MCF 10A (cell line): ENCODE measurements at regions not wholly inside any gene's neighbourhood (a gene's known extent, or its start where the extent isn't known, plus 50 kb on each side); places are given as distances from the start of the nearest gene placed in this dataset.

Experiments
- BruUV-seq: library from RNA; stranded (reverse); fragments of 400-500 nt; replicated peaks from 2 replicates; lab custom pipeline; 2021; lab: Mats Ljungman, UMichigan
- CTCF ChIA-PET: fragments of 300-600 bp; sonication (Branson Sonifier 250); formaldehyde crosslinking; extraction: SDS; loops from one replicate; lab custom pipeline; 2021; ENCODE audit warnings: antibody characterized with exemption, inconsistent platforms; lab: Yijun Ruan, JAX
- POLR2A ChIA-PET: fragments of 300-600, 350-650 bp; sonication (Branson Sonifier 250); formaldehyde crosslinking; extraction: SDS; loops from one replicate; lab custom pipeline; 2020; ENCODE audit warnings: antibody characterized with exemption, inconsistent platforms; lab: Yijun Ruan, JAX
- DNase-seq: peaks from one replicate; pipeline ENCODE4 v3.0.0-alpha.2; 2018; ENCODE audit not compliant: unreplicated experiment
- H3K27ac Mint-ChIP-seq: one replicate; pipeline ENCODE4 v1.8.0; 2022; ENCODE audit warnings: mild to moderate bottlenecking, low read depth, mixed read lengths; ENCODE audit not compliant: unreplicated experiment
- H3K27me3 Mint-ChIP-seq: one replicate; pipeline ENCODE4 v1.8.0; 2022; ENCODE audit warnings: mixed read lengths; ENCODE audit not compliant: insufficient read depth, unreplicated experiment
- H3K36me3 Mint-ChIP-seq: one replicate; pipeline ENCODE4 v1.8.0; 2022; ENCODE audit warnings: mild to moderate bottlenecking, moderate library complexity, mixed read lengths; ENCODE audit not compliant: insufficient read depth, unreplicated experiment
- H3K4me1 Mint-ChIP-seq: one replicate; pipeline ENCODE4 v1.8.0; 2022; ENCODE audit warnings: mixed read lengths; ENCODE audit not compliant: insufficient read depth, unreplicated experiment
- H3K4me3 Mint-ChIP-seq: one replicate; pipeline ENCODE4 v1.8.0; 2022; ENCODE audit warnings: mild to moderate bottlenecking, moderate library complexity, mixed read lengths; ENCODE audit not compliant: unreplicated experiment
- H3K9me3 Mint-ChIP-seq: one replicate; pipeline ENCODE4 v1.8.0; 2022; ENCODE audit warnings: mixed read lengths; ENCODE audit not compliant: unreplicated experiment
- CTCF ChIP-seq: fragments of 200-600 bp; IDR thresholded peaks from one replicate; pipeline ENCODE4 v1.8.0; 2022; ENCODE audit warnings: antibody characterized with exemption, mild to moderate bottlenecking; ENCODE audit not compliant: unreplicated experiment
- intact Hi-C: fragments of 100-400 bp; cut with micrococcal nuclease; formaldehyde crosslinking; loops from 2 replicates; pipeline ENCODE4 v1.14.1; 2022

GRCh38 chr4:13262816-13263215 is 221.3 kb downstream of the RAB28 start:
- ChIA-PET CTCF (interaction anchor here (0.6 kb wide), 1 partner anchor 290 kb away, joined by 3 read pairs; no protein-coding TSS in a partner anchor), POLR2A (interaction anchor here (0.6 kb wide), 1 partner anchor 86 kb away, joined by 3 read pairs; no protein-coding TSS in a partner anchor)
- intact Hi-C loops = no loop called here
- no peak overlapping the region for H3K4me3 Mint-ChIP-seq
- no peaks in the 10 kb centered on the region for H3K4me1 Mint-ChIP-seq
- no peaks in the 10 kb centered on the region for H3K27me3 Mint-ChIP-seq
- TF ChIP-seq CTCF = no peak
- H3K36me3 Mint-ChIP-seq = no peaks in the 10 kb centered on the region
- H3K9me3 Mint-ChIP-seq = no peaks in the 10 kb centered on the region
- no peak overlapping the region for H3K27ac Mint-ChIP-seq
- BruUV-seq = no TSS peak
- no peak for DNase-seq

GRCh38 chr4:13261486-13262257 is 222.5 kb downstream of the RAB28 start:
- intact Hi-C loops = no loop called here
- DNase-seq = no peak
- Mint-ChIP-seq H3K9me3 (no peaks in the 10 kb centered on the region), H3K27ac (no peak overlapping the region), H3K36me3 (no peaks in the 10 kb centered on the region), H3K27me3 (no peaks in the 10 kb centered on the region), H3K4me3 (no peak overlapping the region), H3K4me1 (no peaks in the 10 kb centered on the region)
- no peak for TF ChIP-seq CTCF
- POLR2A ChIA-PET = no interaction called here
- CTCF ChIA-PET = interaction anchor here (0.6 kb wide), 1 partner anchor 13 kb away, joined by 3 read pairs; no protein-coding TSS in a partner anchor
- no TSS peak for BruUV-seq

GRCh38 chr4:13260513-13260912 is 223.6 kb downstream of the RAB28 start:
- no TSS peak for BruUV-seq
- no peaks in the 10 kb centered on the region for H3K9me3 Mint-ChIP-seq
- CTCF ChIA-PET = no interaction called here

GRCh38 chr4:13250263-13250662 is 233.9 kb downstream of the RAB28 start:
- CTCF ChIA-PET = no interaction called here
- peaks cover 18% of the 10 kb centered on the region for H3K9me3 Mint-ChIP-seq

More at GRCh38 chr4:13260513-13260912, 223.6 kb downstream of the RAB28 start:
- POLR2A ChIA-PET = no interaction called here
- no peak overlapping the region for H3K27ac Mint-ChIP-seq
- no peaks in the 10 kb centered on the region for H3K27me3 Mint-ChIP-seq
- no peak for TF ChIP-seq CTCF
- no peak overlapping the region for H3K4me3 Mint-ChIP-seq
- no peak for DNase-seq
- intact Hi-C loops = no loop called here
- H3K36me3 Mint-ChIP-seq = no peaks in the 10 kb centered on the region
- H3K4me1 Mint-ChIP-seq = no peaks in the 10 kb centered on the region

More at GRCh38 chr4:13250263-13250662, 233.9 kb downstream of the RAB28 start:
- Mint-ChIP-seq H3K27ac (no peak overlapping the region), H3K4me3 (no peak overlapping the region), H3K4me1 (no peaks in the 10 kb centered on the region), H3K27me3 (no peaks in the 10 kb centered on the region), H3K36me3 (peaks cover 6% of the 10 kb centered on the region)
- no TSS peak for BruUV-seq
- POLR2A ChIA-PET = no interaction called here
- no peak for TF ChIP-seq CTCF
- no peak for DNase-seq
- intact Hi-C loops = no loop called here
